HG03354 (cell line): ENCODE measurements at regions not wholly inside any gene's neighbourhood (a gene's known extent, or its start where the extent isn't known, plus 50 kb on each side); places are given as distances from the start of the nearest gene placed in this dataset.

ENCODE experiments used
- ATAC-seq: cut with Tn5 transposase; IDR thresholded peaks from one replicate; pipeline ENCODE4 v1.9.1; 2021; ENCODE audit warnings: mild to moderate bottlenecking; ENCODE audit not compliant: unreplicated experiment, poor library complexity, severe bottlenecking

GRCh38 chr20:19098806-19099578 lies 113.5 kb upstream of the SLC24A3 start:
- ATAC-seq, result no peak

GRCh38 chr20:19099596-19100545 lies 112.6 kb upstream of the SLC24A3 start:
- ATAC-seq, result no peak

- no peak for ATAC-seq
These were observed 111.5 kb upstream of the SLC24A3 start for GRCh38 chr20:19100975-19101374.

- ATAC-seq, result no peak
These were observed 108.3 kb upstream of the SLC24A3 start for GRCh38 chr20:19104186-19104585.

- no peak for ATAC-seq
These were observed 104.3 kb upstream of the SLC24A3 start for GRCh38 chr20:19108155-19108554.

- ATAC-seq, result no peak
These were observed 102.2 kb upstream of the SLC24A3 start for GRCh38 chr20:19110285-19110684.

- no peak for ATAC-seq
These were observed 101.5 kb upstream of the SLC24A3 start for GRCh38 chr20:19110881-19111460.

GRCh38 chr20:19112828-19113227 lies 99.6 kb upstream of the SLC24A3 start:
- ATAC-seq, result no peak

GRCh38 chr20:19113343-19113930 lies 99.0 kb upstream of the SLC24A3 start:
- no peak for ATAC-seq

GRCh38 chr20:19114410-19114809 lies 98.0 kb upstream of the SLC24A3 start:
- ATAC-seq, result no peak

- ATAC-seq, result no peak
These were observed 96.9 kb upstream of the SLC24A3 start for GRCh38 chr20:19115581-19115980.

GRCh38 chr20:19120011-19120410 lies 92.4 kb upstream of the SLC24A3 start:
- no peak for ATAC-seq

GRCh38 chr20:19120569-19120968 lies 91.9 kb upstream of the SLC24A3 start:
- ATAC-seq, result no peak

- no peak for ATAC-seq
These were observed 91.0 kb upstream of the SLC24A3 start for GRCh38 chr20:19121463-19121862.

GRCh38 chr20:19121916-19122315 lies 90.5 kb upstream of the SLC24A3 start:
- ATAC-seq, result no peak

- ATAC-seq, result no peak
These were observed 90.0 kb upstream of the SLC24A3 start for GRCh38 chr20:19122395-19122794.

- ATAC-seq, result no peak
These were observed 86.9 kb upstream of the SLC24A3 start for GRCh38 chr20:19125508-19125907.

GRCh38 chr20:19129306-19129705 lies 83.1 kb upstream of the SLC24A3 start:
- ATAC-seq, result no peak

- no peak for ATAC-seq
These were observed 82.3 kb upstream of the SLC24A3 start for GRCh38 chr20:19129976-19130612.

GRCh38 chr20:19130613-19130984 lies 81.8 kb upstream of the SLC24A3 start:
- no peak for ATAC-seq
